Testis (tissue), 2 donors: ENCODE measurements at regions not wholly inside any gene's neighbourhood (a gene's known extent, or its start where the extent isn't known, plus 50 kb on each side); places are given as distances from the start of the nearest gene placed in this dataset.

Experiments
- POLR2A ChIP-seq: fragments of 450-650 bp; IDR thresholded peaks from one replicate; pipeline ENCODE4 v1.6.1; 2017; ENCODE audit warnings: antibody characterized with exemption, mild to moderate bottlenecking, moderate library complexity
- TF ChIP-seq, protein P1 (sequence below), 3 experiments: fragments of 450-650 bp in 2 of 3; fragments of 200-600 bp in 1 of 3; sonication (generic) in 1 of 3; IDR thresholded peaks; one replicate each; pipeline ENCODE4 v1.5.1; 2016 to 2019; ENCODE audit warnings: antibody characterized with exemption in 3 of 3, mild to moderate bottlenecking in 2 of 3, moderate library complexity in 1 of 3

GRCh38 chr5:164319161-164319560 lies 813.7 kb downstream of the MAT2B start:
- no peak for TF ChIP-seq POLR2A
- TF ChIP-seq, protein P1, sequence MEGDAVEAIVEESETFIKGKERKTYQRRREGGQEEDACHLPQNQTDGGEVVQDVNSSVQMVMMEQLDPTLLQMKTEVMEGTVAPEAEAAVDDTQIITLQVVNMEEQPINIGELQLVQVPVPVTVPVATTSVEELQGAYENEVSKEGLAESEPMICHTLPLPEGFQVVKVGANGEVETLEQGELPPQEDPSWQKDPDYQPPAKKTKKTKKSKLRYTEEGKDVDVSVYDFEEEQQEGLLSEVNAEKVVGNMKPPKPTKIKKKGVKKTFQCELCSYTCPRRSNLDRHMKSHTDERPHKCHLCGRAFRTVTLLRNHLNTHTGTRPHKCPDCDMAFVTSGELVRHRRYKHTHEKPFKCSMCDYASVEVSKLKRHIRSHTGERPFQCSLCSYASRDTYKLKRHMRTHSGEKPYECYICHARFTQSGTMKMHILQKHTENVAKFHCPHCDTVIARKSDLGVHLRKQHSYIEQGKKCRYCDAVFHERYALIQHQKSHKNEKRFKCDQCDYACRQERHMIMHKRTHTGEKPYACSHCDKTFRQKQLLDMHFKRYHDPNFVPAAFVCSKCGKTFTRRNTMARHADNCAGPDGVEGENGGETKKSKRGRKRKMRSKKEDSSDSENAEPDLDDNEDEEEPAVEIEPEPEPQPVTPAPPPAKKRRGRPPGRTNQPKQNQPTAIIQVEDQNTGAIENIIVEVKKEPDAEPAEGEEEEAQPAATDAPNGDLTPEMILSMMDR (IDR thresholded peaks at IDR 0.05): no peak
